ENCODE measurements at regions not wholly inside any gene's neighbourhood (a gene's known extent, or its start where the extent isn't known, plus 50 kb on each side); places are given as distances from the start of the nearest gene placed in this dataset.

- TF ChIP-seq CTCF (IDR thresholded peaks at IDR 0.05), result no peak
- no peak for TF ChIP-seq POLR2A (IDR thresholded peaks at IDR 0.05)
- no peak for TF ChIP-seq EP300 (IDR thresholded peaks at IDR 0.05)
Observed at GRCh38 chr3:34367521-34367920, 569.1 kb downstream of the PDCD6IP start.

Measured in tibial nerve (tissue), 4 donors.